ENCODE measurements at regions not wholly inside any gene's neighbourhood (a gene's known extent, or its start where the extent isn't known, plus 50 kb on each side); places are given as distances from the start of the nearest gene placed in this dataset.

DNA sequence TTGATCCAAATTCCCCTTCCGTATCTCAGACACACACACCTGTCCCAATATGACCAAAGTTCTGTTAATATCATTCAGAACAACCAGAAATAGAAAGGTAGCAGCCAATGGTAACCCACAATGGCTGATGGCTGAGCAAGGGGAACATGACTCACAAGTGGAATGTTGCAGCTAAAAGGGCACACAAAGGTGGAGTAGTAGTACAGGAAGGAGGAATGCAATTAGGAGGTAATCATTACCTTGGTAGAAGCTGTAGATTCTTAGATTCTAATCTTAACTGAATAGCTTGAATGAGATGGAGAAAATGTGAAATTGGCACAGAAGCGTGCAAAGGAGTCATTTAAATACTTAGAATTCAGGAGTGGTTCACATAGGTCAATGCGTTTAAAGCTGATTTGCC is 347.9 kb downstream of the NR2F2 start:
- DNase-seq: no peak

DNA sequence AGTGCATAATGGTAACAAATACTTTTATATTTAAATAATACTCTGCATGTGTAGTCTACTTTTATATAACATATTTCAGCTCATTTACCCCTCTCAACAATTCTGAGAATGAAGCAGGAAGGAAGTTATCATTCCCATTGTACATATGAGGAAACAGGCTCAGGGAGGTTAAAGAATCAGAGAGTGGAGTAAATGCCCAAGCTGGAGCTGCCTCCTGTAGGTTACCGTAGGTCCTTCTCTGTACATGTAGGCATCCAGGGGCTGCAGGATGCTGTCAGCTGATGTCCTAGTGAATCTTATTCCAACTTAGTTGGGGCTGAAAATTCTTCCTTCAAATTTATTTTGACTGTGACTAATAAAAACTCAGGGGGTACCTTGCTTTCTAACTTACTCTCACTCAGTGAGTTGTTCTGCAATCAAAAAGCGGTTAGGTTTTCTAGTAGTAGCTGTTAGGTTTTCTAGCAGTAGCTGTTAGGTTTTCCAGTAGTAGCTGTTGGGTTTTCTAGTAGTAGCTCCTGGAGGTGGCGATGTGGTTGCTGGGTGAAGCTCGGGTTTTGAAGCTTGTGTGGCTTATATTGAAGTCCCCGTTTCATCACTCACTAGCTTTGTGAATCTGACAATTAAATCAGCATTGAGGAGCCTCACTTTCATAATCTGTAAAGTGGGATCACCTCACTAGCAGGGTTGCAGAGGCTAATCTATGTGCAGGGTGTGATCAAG is 357.0 kb downstream of the NR2F2 start:
- no peak for DNase-seq

DNA sequence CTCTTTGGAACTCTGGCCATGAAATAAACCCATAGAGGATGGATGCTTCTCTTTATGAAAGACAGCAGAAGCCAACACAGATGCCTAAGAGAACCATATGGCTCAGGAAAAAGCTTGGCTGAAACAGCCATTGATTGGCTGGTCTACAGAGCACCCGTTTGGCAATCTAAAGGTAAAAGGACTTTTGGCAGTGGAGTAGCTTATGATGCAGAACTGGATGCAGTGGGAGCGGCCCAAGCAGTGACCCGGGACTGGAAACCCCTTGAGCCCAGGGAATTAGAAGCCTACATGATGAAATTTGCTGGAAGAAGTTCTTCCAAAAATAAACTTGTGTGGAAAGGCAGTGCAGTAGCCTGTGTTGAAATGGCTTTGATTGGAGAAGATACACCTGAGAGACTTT is 360.2 kb downstream of the NR2F2 start:
- DNase-seq: no peak

DNA sequence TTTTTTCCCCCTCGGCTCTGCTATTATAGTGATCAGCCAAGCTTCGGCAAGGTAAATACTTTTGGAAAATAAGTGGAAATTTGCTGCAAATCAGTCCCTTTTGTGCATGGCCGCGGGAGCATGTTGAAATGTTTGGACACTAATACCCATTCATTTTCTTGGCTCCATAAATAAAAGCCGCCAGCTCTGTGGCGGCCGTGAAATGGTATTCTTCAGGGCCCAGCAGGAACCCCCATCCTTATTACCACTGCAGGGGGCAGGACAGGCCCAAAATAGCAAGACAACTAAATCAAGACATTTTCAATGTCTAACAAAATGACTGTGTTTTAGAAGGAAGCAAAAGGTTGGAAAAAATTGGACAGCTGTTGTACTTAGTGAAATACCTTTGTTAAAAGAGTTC is 362.3 kb downstream of the NR2F2 start:
- no peak for DNase-seq

DNA sequence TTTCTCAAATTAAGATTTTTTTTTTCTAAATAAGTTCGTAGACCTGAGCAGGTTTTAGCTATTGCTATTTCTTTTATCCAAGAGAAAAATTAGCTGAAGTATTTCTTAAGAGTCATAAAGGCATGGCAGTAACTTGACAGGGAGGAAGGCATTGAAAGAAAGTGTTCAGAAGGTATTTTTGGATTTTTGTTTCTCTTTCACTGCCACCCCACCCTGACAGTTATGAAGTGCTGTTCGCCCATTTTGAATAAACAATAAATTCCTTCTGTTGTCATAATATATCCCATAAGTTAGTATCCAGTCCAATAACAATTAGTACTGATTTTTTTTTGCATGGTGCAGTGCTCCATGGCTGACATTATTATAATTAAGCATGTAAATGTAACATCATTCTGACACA is 363.0 kb downstream of the NR2F2 start:
- DNase-seq: no peak

DNA sequence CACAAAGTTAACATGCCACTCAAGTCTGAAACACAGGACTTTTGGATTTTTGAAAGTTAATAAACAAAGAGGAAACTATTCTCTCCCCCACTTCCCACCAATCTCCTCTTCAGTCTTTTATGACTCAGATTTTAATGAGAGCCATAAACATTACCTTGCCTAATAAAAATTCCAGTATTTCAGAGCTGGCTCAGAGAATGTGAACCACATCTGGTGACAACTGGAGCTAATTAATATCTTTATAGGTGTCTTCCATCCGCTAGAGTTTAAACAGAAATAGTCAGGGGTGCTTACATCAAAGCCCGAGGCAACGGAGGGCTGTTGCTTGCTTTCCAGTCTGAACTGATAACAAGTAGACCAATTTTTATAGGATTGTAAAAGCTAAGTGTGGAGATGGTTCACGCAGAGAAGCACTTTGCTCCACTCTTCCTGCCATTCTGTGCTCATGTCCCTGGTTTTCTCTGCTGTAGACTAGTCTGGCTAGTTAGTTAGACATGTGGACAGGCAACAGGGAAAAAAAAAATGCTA is 363.6 kb downstream of the NR2F2 start:
- peak; percentile 24 for DNase-seq

DNA sequence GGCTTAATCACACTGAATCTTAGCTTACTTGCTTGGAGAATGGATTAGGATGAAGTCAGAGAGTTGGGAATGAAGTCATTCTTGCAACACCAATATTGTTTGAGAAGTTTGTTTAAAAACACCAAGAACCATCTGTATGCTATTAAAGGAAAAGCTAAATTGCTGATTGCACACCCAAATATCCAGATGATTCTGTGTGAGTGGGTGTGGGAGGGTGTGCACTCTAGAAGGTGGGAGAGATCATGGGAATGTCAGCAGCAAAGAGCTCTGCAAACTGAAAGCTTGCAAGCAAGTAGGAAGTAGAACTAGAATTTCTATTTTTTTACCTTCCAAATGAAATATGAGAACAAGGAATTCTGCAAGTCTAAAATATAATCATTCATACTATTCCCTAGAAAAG is 364.9 kb downstream of the NR2F2 start:
- no peak for DNase-seq

DNA sequence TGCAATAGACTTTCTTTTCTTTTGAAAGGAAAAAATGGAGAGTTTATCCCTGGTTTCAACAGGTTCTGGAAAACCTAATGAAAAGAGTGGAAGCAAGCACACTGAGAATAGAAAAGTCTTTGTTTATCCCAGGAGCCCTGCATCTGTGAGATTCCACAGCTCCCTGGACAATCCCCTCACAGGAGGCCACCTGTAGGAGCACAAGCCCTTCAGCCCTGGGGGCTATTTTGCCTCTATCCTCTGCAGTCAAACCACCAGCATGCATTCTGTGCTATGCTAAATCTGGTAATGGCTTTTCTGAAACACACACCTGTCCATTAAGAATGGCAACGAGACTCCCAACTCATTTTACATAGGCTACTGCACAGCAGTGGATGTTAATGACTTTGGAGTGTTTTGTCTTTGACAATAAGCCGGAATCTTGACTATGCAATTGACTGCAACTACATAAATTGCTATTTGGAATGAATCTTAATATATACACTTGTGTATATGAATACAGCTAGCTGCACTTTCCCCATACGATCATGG is 369.4 kb downstream of the NR2F2 start:
- DNase-seq: no peak

DNA sequence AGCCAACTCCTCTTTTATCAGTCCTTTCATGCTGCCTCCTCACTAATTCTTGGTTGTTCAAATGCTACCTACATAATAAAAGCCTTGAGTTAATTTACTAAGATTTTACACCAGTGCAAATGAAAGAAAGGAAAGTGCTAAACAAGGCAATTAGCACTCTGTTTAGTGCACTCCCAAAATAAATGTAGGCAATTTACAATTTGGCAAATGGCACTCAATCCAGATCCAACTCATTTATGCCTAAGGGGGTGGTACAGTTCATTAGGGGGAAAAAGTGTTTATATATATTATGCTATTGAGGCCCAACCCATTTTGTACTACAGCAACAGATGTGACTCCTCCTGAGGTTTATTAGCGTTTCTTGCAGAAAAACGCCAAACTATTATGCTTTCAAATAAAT is 370.1 kb downstream of the NR2F2 start:
- no peak for DNase-seq

DNA sequence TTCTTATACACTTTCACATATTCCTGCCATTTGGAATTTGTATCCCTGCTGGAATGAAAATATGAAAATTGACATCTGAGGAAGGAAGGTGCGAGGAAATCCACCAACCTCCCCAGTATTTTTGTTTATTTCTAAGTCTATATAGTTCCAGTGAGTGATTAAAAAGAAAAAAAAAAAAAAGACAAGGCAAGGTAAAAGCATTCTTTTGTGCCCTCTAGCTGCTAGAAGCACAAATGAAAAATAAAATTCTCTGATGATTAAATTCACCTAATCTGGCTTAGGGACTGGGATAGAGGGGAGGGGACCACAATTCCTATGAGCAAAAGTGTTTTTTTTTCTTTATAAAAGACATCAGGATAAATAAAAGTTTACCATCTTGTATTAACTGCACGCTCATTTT is 370.9 kb downstream of the NR2F2 start:
- no peak for DNase-seq

DNA sequence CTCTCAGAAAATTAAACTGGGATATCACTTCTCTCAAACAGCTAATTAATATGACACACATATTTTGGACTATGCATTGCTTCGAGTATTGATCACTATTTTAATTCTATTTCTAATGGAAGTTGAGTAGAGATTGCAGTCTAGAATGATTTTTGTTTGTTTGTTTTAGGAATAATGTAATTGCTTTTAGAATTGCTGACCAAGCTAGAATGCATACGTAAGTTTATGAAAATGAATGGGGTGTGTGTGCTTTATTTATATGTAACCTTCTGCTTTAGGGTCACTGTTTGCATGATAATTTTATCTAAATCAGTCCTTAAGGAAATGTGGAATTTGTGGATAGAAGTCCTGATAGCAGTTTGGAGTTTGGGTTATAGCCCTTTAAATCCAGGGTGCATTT is 371.4 kb downstream of the NR2F2 start:
- no peak for DNase-seq

DNA sequence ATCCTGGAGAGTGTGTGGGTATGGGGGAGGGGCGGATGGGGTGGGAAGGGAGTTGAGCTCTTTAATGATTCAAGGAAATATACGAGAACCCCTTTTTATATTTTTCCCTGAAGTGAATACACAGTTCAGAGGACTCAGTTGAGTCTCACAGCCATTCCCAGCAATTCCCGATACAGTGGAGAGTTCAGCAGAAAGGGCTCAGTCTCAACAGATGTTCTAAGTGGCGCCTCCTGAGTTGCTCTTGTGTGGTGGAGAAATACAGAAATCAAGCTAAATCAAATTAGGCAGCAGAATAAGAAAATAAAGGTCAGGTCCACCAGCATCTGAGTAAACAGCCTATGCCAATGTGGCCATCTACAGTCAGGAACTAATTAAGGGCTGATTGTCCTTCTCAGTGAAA is 372.1 kb downstream of the NR2F2 start:
- no peak for DNase-seq

DNA sequence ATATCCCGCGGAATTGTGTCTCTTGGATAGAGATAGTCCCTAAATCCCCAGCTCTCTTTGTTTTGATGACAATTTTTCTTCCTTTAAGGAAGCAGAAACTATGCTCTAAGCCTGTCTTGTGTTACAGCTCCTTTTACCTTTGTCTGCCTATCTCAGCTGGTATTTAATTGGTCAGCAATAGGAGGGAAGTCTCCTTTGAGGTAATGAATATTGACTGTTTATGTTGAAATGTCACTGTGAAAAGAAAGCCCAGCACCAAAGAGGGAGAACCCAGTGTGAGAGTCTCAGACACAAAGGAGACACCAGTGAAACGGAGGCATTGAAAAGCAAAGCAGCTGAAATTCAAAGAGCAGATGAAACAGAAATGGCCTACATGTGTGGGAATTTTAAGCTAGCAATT is 372.6 kb downstream of the NR2F2 start:
- no peak for DNase-seq

DNA sequence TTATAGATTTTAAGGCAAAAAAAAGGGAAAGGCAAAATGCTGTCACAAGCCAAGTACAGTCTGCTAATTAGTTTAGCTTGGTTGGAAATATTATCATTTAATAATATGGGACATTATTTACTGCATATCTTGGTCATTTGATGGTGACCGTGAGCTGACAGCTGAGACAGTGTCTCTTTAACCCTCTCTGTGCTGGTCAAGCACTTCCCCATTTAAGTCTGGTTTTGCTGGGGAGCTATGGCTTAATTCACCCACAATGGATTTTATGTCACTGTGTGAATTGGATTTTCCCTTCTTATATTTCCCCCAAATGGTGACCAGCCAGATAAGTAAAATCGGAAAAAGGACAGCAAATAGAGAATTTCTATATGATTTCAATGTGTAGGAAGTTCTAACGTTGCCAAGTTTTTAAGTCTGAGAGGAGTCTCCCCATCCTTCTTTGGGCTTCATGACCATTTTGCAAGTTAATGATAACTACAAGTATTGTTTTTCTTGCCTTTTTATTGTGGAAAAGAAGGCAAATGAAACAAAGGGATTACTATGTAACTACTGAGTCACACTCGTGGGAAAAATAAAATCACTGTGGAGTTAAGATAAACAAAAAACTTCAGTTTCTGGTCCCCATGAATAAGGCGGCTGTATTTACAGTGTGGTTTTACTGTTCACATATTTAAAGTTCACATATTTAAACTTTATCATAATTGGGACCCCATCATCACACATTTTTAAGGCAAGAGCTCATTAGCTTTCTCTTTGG is 373.5 kb downstream of the NR2F2 start:
- DNase-seq: no peak

DNA sequence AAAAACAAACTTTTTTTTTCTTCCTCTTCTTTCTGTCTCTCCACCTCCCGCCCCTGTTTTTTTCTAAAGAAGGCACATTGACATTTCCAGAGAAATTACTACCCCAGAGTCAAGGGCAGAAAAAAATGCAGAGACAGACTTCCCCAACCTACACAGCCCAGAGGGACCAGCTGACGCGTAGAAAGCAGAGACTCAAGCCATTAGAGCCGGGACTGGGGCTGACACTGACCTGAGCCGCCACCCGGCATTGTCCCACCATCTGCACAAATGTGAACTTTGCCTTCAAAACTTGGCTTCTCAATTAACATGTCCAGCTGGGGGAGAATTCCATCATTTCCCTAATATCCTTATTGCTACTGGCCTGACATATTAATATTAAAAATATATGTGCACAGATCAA is 385.6 kb downstream of the NR2F2 start:
- DNase-seq: no peak

DNA sequence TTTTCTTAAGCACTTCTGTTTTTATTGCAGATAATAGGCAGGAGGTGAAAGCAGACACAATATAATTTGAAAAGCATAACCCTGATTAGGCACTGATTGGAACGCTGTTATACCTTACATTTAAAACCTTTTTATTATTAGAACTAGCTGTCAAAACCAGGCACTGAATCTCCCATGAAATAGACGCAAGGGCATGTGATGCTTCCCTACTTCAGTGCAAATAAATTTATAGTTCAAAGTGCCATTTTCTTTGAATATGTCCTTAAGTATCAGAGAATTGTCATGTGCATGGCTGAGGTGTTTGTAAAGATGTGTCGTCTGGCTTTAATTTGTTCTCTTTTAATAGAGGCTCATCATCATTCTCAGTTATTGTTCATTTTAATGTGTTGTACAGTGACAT is 386.0 kb downstream of the NR2F2 start:
- DNase-seq: no peak

DNA sequence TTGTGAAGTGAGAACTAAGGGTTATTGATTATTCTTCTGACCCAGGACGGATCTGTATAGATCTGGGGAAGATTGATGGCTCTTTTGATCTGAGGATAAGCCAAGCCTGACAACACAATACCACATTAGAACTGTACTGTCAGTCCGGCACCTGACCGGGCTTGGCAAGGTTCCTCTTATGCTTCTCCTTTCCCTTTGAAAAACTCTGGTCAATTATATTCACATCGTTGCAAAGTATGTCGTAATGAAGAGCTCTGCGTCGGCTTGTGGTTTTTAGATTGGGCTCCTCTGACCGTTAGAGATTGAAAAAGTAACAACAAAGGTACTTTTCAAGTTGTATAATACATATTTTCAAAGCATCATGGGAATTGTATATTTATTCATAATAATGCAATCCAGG is 389.8 kb downstream of the NR2F2 start:
- no peak for DNase-seq

DNA sequence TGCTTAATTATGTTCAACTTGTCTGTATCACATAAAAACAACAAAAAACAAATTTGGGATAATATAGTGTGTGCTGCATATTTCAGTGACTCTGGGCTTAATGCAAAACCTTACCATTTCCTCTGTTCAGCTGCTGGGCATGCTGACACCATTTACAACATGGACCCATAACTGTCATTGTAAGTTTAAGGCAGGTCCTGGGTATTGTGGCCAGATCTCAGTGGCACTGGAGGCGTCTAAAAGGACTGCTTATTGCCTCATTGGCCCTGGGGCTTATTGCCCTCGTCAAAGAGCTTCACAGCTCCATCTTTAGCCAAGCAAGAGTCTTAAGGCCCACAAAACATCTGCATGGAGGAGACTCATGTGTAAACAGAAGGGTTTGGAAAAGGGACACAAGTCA is 390.2 kb downstream of the NR2F2 start:
- no peak for DNase-seq

DNA sequence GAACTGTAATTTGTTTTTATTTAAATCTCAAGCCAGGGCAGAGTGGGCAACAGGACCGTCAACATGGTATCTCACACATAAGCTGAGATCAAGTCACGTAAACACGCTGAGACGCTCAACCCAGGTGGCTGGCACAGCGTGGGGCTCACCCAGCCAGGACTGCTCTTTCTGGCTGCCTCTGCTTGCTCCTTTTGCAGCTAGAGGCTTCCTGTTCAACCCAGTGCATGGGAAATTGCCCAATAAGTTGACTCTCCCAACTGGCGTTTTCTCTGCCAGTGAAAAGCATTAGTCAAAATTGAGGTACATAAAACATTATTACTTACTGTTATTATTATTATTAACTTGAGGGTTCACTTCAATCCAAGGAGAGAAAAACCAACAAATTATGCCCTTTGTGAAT is 398.1 kb downstream of the NR2F2 start:
- no peak for DNase-seq

DNA sequence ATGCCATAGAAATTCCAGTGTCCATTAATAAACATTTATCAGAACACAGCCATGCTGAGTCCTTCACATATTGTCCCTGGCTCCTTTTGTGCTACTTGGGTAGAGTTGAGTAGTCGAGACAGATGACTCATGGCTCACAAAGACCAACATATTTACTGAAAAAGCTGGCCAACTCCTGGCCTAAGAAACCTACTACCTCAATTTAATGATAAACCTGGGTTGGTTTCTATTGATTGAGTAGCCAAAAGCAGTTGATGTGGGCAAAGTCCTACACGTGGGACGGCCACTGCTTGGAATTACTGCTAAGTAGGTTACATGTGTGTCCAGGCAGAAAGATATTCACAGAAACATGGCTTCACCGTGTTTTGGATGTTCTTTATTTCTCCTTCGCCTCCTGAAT is 402.2 kb downstream of the NR2F2 start:
- DNase-seq: no peak

DNA sequence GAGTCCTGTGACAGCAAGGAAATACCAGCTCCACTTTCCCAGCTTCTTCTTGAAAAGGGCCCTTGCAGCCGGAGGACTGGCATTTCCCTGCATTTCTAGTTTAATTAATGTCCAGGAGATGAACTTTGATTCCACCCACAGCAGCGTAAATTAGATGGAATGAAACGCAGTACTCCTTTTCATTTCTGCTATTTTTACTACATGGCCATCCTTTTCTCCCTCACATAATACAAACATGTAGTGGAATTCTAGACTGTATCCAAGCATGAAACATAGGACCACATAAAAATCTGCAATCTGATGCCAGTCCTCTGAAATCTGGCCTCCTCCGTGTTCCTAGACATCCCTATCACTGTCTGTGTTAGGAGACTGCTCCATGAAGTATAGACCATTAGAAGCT is 403.2 kb downstream of the NR2F2 start:
- DNase-seq: peak; percentile 25

DNA sequence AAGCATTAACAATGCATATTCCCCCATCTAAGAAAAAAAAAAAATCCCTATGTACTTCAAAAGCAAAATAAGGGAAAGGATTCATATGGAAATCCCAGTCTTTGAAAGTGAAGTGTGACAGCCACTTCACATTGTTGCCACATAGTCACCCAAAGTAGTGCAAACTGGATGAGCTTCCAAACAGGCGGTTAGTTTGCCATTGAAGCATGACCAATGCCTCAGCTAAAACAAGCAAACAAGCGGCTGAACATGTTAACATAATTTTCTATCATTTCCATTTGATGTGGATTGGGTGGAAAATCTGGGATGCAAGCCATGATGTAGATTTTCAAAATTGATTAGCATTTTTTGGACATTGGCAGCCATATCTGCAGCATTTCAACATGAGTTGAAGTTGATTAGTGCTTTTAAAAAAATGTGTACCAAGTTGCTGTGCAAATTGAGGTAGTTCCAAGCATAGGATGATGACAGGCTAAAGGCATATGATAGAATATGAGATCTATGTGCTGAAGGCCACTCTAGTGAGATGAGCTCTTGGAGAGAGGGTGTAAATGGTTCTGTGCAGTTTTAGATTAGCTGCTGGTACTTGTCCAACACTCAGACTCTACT is 405.2 kb downstream of the NR2F2 start:
- DNase-seq: no peak

DNA sequence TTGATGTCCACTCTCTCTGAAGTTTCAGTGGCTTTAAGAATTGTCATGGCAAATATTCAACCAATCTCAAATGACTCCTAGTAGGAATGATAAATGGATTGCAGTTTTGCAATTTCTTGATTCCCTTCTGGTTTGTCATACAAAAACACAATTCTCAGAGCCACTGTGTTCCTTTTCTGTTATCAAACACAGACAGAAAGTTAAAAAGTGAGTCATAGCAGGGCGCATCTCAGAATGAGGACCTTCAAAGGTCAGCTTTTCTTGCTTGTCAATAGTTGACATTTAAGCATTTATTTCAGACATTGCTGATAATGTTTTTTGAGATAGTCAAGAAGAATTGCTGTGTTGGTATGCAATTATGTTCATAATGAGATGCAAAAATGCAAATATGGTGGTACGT is 405.9 kb downstream of the NR2F2 start:
- DNase-seq: no peak
